Gastroesophageal sphincter (tissue), 4 donors: ENCODE measurements at regions not wholly inside any gene's neighbourhood (a gene's known extent, or its start where the extent isn't known, plus 50 kb on each side); places are given as distances from the start of the nearest gene placed in this dataset.

Experiments used
- ATAC-seq: fragments of 150-250 bp; one replicate; pipeline ENCODE4 v1.9.1; 2016; ENCODE audit warnings: mild to moderate bottlenecking, moderate library complexity
- H3K27ac ChIP-seq, 4 donors: fragments of 200-600 bp; sonication (generic) in 3 of 4; 1 replicate in 3 of 4; 2 replicates in 1 of 4; pipeline ENCODE4 v1.5.1; 2016 to 2019
- H3K27me3 ChIP-seq: fragments of 200-600 bp; sonication (generic); one replicate; pipeline ENCODE4 v1.5.1; 2019
- H3K36me3 ChIP-seq, 2 donors: fragments of 200-600 bp; sonication (generic); one replicate each; pipeline ENCODE4 v1.5.1; 2019; ENCODE audit warnings: control low read depth in 1 of 2
- H3K4me1 ChIP-seq, 3 donors: fragments of 200-600 bp; sonication (generic); 1 replicate in 2 of 3; 2 replicates in 1 of 3; pipeline ENCODE4 v1.5.1; 2016 to 2019; ENCODE audit warnings: control low read depth in 2 of 3
- H3K4me3 ChIP-seq, 2 donors: fragments of 200-600 bp; sonication (generic); one replicate each; pipeline ENCODE4 v1.5.1; 2019; ENCODE audit warnings: mild to moderate bottlenecking in 1 of 2, moderate library complexity in 1 of 2
- H3K9me3 ChIP-seq, 3 donors: fragments of 200-600 bp; sonication (generic); one replicate each; pipeline ENCODE4 v1.5.1; 2017 to 2019; ENCODE audit warnings: control low read depth in 2 of 3
- EP300 ChIP-seq: sonication (generic); formaldehyde crosslinking; IDR thresholded peaks from one replicate; pipeline ENCODE4 v1.6.1; 2017; ENCODE audit warnings: antibody characterized with exemption, mild to moderate bottlenecking
- POLR2A ChIP-seq, 2 donors: fragments of 450-650 bp; IDR thresholded peaks; one replicate each; pipeline ENCODE4 v1.6.1; 2017; ENCODE audit warnings: antibody characterized with exemption in 2 of 2, mild to moderate bottlenecking in 2 of 2, moderate library complexity in 1 of 2
- POLR2AphosphoS5 ChIP-seq: sonication (generic); formaldehyde crosslinking; IDR thresholded peaks from one replicate; pipeline ENCODE4 v1.6.1; 2017; ENCODE audit warnings: antibody characterized with exemption
- WGBS, 2 donors: methylation state at CpG; one replicate each; pipeline ENCODE4 v1.1.5; 2018; ENCODE audit warnings: low coverage in 1 of 2; 5-methylcytosine and 5-hydroxymethylcytosine counted together
- TF ChIP-seq, protein P1 (sequence below), 4 experiments: fragments of 200-600 bp in 2 of 4; fragments of 450-650 bp in 2 of 4; sonication (generic) in 1 of 4; IDR thresholded peaks; one replicate each; pipeline ENCODE4 v1.5.1; 2017 to 2019; ENCODE audit warnings: antibody characterized with exemption in 4 of 4, mild to moderate bottlenecking in 2 of 4, moderate library complexity in 2 of 4

DNA sequence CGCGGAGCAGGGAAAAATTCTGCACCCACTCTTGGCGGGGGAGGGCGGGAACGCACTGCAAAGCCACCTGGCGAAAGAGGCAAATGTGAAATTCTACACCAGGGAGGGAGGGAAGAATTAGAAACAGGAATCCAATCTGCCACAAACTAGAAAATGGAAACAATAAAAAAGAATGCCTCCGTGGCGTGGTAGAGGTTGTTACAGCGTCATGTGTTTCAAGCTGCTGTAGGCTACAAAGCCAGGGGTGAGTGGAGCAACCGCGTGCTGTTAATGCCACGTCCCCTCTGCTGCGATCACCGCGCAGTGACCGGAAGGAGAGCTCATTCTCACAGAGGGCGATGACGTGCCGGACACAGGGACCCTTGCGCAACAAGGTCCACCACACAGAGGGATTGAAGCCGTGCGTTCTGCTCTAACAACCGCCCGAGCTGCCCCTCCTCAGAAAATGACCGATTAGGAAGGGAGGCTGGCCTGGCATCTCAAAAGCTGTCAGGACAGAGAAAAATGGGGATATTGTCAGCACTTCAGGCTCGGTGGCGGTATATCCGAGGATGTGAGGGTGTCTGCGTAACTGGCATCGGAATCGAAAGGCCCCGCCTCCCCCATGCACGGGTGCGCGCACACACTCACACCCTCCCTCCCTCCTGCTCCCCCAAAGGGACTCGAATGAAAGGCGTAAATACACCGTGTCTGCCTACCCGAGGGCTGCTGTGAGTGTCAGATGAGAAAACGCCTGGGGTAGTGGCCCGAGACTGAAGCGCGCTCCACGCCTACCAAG is 70.8 kb upstream of the TNRC6C start:
- Histone ChIP-seq H3K36me3 (no peaks in the 10 kb centered on the region), H3K27ac (peak overlapping the region; percentile 2 to 85 (median 81)), H3K4me3 (peak overlapping the region; percentile 35 to 67), H3K4me1 (peaks cover 0 to 27% (median 5%) of the 10 kb centered on the region in 3 donors), H3K27me3 (no peaks in the 10 kb centered on the region), H3K9me3 (no peaks in the 10 kb centered on the region)
- ATAC-seq, result peak; percentile 95
- WGBS, 2 donors, result 0 to 1% methylated on average over 13 to 31 of the region's 44 CpGs
- peak; percentile 91 for TF ChIP-seq POLR2AphosphoS5
- TF ChIP-seq POLR2A (IDR thresholded peaks at IDR 0.05), result peak in 1 of 2 donors; percentile 41
- TF ChIP-seq, protein P1, sequence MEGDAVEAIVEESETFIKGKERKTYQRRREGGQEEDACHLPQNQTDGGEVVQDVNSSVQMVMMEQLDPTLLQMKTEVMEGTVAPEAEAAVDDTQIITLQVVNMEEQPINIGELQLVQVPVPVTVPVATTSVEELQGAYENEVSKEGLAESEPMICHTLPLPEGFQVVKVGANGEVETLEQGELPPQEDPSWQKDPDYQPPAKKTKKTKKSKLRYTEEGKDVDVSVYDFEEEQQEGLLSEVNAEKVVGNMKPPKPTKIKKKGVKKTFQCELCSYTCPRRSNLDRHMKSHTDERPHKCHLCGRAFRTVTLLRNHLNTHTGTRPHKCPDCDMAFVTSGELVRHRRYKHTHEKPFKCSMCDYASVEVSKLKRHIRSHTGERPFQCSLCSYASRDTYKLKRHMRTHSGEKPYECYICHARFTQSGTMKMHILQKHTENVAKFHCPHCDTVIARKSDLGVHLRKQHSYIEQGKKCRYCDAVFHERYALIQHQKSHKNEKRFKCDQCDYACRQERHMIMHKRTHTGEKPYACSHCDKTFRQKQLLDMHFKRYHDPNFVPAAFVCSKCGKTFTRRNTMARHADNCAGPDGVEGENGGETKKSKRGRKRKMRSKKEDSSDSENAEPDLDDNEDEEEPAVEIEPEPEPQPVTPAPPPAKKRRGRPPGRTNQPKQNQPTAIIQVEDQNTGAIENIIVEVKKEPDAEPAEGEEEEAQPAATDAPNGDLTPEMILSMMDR (IDR thresholded peaks at IDR 0.05), result peak in 3 of 4 experiments; percentile 3 to 8 (median 5)
- no peak for TF ChIP-seq EP300

DNA sequence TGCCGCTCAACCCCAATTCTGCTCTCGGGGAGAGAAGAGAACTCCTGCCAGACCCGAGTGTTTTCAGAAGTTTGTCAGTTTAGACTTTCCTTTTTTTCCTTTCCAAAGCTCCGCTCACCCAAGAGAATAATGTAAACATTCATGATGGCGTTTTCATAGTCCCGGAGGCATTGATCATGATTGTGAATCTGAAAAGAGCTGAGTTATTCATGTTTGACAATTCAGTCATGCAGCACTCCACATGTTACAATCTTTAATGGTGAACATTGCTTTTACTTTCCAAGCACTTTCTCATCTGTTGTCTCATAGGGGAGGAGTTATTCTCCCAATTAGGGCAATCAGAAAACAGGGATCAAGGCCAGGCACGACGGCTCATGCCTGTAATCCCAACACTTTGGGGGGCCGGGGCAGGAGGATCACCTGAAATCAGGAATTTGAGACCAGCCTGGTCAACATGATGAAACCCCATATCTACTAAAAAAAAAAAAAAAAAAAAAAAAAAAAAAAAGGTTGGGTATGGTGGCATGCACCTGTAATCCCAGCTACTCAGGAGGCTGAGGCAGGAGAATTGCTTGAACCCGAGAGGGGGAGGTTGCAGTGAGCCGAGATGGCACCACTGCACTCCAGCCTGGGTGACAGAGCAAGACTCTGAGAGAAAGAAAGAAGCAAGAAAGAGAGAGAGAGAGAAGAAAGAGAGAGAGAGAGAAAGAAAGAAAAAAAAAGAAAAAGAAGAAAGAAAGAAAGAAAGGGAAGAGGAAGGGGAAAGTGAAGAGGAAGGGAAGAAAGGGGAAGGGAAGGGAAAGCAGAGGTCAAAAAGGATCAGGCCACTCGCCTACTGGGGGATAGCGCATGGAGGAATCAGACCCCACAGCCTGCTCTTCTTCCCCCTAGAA is 70.0 kb upstream of the TNRC6C start:
- no peaks in the 10 kb centered on the region for H3K9me3 ChIP-seq
- peak overlapping the region; percentile 35 to 67 for H3K4me3 ChIP-seq
- ATAC-seq, result no peak
- 37 to 79% methylated on average over 4 to 9 of the region's 13 CpGs for WGBS, 2 donors
- TF ChIP-seq, protein P1 (IDR thresholded peaks at IDR 0.05), result no peak
- TF ChIP-seq EP300 (no peak), POLR2AphosphoS5 (no peak), POLR2A (IDR thresholded peaks at IDR 0.05) (no peak)
- H3K27ac ChIP-seq, result peak overlapping the region; percentile 2 to 85 (median 81)
- H3K27me3 ChIP-seq, result no peaks in the 10 kb centered on the region
- no peaks in the 10 kb centered on the region for H3K36me3 ChIP-seq
- peaks cover 0 to 20% (median 0%) of the 10 kb centered on the region in 3 donors for H3K4me1 ChIP-seq

- no peak overlapping the region for H3K27ac ChIP-seq
- H3K4me3 ChIP-seq, result no peak overlapping the region
- WGBS, 2 donors, result 90% methylated on average over 2 to 3 of the region's 4 CpGs
- no peaks in the 10 kb centered on the region for H3K36me3 ChIP-seq
- peaks cover 0 to 20% (median 0%) of the 10 kb centered on the region in 3 donors for H3K4me1 ChIP-seq
- H3K27me3 ChIP-seq, result no peaks in the 10 kb centered on the region
- no peaks in the 10 kb centered on the region for H3K9me3 ChIP-seq
- TF ChIP-seq EP300, result no peak
- ATAC-seq, result no peak
These were observed 69.4 kb upstream of the TNRC6C start for GRCh38 chr17:77889135-77889505.

DNA sequence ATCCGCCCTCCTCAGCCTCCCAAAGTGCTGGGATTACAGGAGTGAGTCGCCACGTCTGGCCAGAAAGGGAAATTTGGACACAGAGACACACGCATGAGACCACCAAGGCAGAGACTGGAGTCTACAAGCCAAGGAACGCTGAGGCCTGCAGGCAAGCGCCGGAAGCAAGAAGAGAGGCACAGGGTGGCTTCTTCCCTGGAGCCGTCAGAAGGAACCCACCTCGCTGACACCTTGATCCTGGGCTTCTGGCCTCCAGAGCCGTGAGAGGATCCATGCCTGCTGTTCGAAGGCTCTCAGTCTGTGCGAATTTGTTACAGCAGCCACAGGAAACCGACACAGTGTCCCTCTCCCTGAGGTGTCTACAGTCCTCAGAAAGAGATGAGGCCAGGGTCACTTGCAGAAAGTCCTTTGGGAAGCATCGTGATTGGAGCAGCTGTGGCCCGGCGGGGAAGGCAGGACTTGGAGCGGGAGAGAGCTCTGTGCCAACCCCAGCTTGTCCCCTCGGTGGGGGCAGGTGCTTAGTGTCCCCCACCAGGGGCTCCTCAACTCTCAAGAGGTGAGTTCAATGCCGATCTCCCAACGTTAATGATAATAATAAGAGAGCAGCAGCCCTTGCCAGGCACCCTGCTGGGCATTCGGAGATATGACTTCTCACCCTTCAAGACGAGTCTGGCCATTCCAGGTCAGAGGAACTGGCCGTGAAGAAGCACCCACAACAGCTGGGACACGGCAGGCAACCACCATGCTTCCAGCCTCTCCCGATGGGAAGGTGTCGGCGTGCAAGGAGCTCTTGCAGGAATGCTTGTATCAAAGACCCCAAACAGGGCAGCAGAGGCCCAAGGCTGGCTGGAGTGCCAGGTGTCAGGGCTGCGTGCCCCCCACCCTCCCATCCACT is 68.4 kb upstream of the TNRC6C start:
- no peak for ATAC-seq
- Histone ChIP-seq H3K27me3 (no peaks in the 10 kb centered on the region), H3K9me3 (no peaks in the 10 kb centered on the region), H3K4me1 (peaks cover 0 to 20% (median 0%) of the 10 kb centered on the region in 3 donors), H3K4me3 (no peak overlapping the region), H3K27ac (no peak overlapping the region), H3K36me3 (no peaks in the 10 kb centered on the region)
- TF ChIP-seq POLR2A (IDR thresholded peaks at IDR 0.05), result no peak
- TF ChIP-seq POLR2AphosphoS5, result no peak
- no peak for TF ChIP-seq EP300
- TF ChIP-seq, protein P1 (IDR thresholded peaks at IDR 0.05), result no peak
- WGBS, 2 donors, result 89% methylated on average over 5 of the region's 28 CpGs; no CpG with 5 or more reads in 1 of the 2 donors

- no peak for ATAC-seq
- Histone ChIP-seq H3K4me1 (peaks cover 0 to 20% (median 0%) of the 10 kb centered on the region in 3 donors), H3K36me3 (no peaks in the 10 kb centered on the region), H3K4me3 (no peak overlapping the region), H3K9me3 (no peaks in the 10 kb centered on the region), H3K27ac (no peak overlapping the region), H3K27me3 (no peaks in the 10 kb centered on the region)
- TF ChIP-seq POLR2AphosphoS5 (no peak), EP300 (no peak), POLR2A (IDR thresholded peaks at IDR 0.05) (no peak)
- TF ChIP-seq, protein P1 (IDR thresholded peaks at IDR 0.05), result no peak
- WGBS, 2 donors, result no CpG with 5 or more reads among the region's 3 CpGs
These were observed 67.7 kb upstream of the TNRC6C start for GRCh38 chr17:77890771-77891170.
